GM23338 (cell line): ENCODE measurements at regions not wholly inside any gene's neighbourhood (a gene's known extent, or its start where the extent isn't known, plus 50 kb on each side); places are given as distances from the start of the nearest gene placed in this dataset.

ENCODE experiments used
- ATAC-seq: fragments of 200-7000 bp; cut with Tn5 transposase; 3 replicates; pipeline ENCODE4 v1.9.1; 2020
- DNase-seq: peaks from one replicate; pipeline ENCODE4 v3.0.0-alpha.2; 2015; ENCODE audit warnings: low spot score
- H2AFZ ChIP-seq: fragments of 200-600 bp; sonication (generic); 2 replicates; pipeline ENCODE4 v1.8.0; 2016; ENCODE audit warnings: antibody characterized with exemption, mild to moderate bottlenecking, moderate library complexity
- H3F3A ChIP-seq: fragments of 200-600 bp; sonication (generic); replicated peaks from 2 replicates; pipeline ENCODE4 v1.8.0; 2017; ENCODE audit warnings: antibody characterized with exemption, mixed run types, low read depth
- H3K27ac ChIP-seq: fragments of 200-600 bp; sonication (generic); 2 replicates; pipeline ENCODE4 v1.6.1; 2016; ENCODE audit warnings: low read depth
- H3K27me3 ChIP-seq: fragments of 200-600 bp; sonication (generic); 2 replicates; pipeline ENCODE4 v1.8.0; 2016; ENCODE audit warnings: mild to moderate bottlenecking, mixed run types, moderate library complexity; ENCODE audit not compliant: insufficient read depth
- H3K36me3 ChIP-seq: fragments of 200-600 bp; sonication (generic); 2 replicates; pipeline ENCODE4 v1.8.0; 2016; ENCODE audit warnings: mild to moderate bottlenecking; ENCODE audit not compliant: insufficient read depth
- H3K4me1 ChIP-seq: fragments of 200-600 bp; sonication (generic); 2 replicates; pipeline ENCODE4 v1.8.0; 2016; ENCODE audit warnings: mild to moderate bottlenecking, moderate library complexity; ENCODE audit not compliant: insufficient read depth
- H3K4me2 ChIP-seq: fragments of 200-600 bp; sonication (generic); 2 replicates; pipeline ENCODE4 v1.7.1; 2017; ENCODE audit warnings: mixed run types
- H3K4me3 ChIP-seq: fragments of 200-600 bp; sonication (generic); 2 replicates; pipeline ENCODE4 v1.6.1; 2016; ENCODE audit warnings: mixed run types
- H3K79me2 ChIP-seq: fragments of 200-600 bp; sonication (generic); replicated peaks from 2 replicates; pipeline ENCODE4 v1.8.0; 2017; ENCODE audit warnings: mild to moderate bottlenecking; ENCODE audit not compliant: insufficient read depth
- H3K9me2 ChIP-seq: fragments of 200-600 bp; sonication (generic); 2 replicates; pipeline ENCODE4 v1.8.0; 2017; ENCODE audit not compliant: insufficient read depth
- H4K20me1 ChIP-seq: fragments of 200-600 bp; sonication (generic); replicated peaks from 2 replicates; pipeline ENCODE4 v1.8.0; 2017; ENCODE audit warnings: mild to moderate bottlenecking; ENCODE audit not compliant: insufficient read depth
- H3K27ac Mint-ChIP-seq: 2 replicates; pipeline ENCODE4 v1.8.0; 2020; ENCODE audit warnings: inconsistent platforms, mild to moderate bottlenecking, moderate library complexity, mixed read lengths
- H3K27me3 Mint-ChIP-seq: 3 replicates; pipeline ENCODE4 v1.8.0; 2022; ENCODE audit warnings: low read depth, mild to moderate bottlenecking, moderate library complexity, mixed read lengths, inconsistent platforms; ENCODE audit not compliant: insufficient read depth, poor library complexity
- H3K36me3 Mint-ChIP-seq: 3 replicates; pipeline ENCODE4 v1.8.0; 2021; ENCODE audit warnings: low read depth, mild to moderate bottlenecking, inconsistent platforms, moderate library complexity, mixed read lengths
- H3K4me1 Mint-ChIP-seq: 3 replicates; pipeline ENCODE4 v1.8.0; 2020; ENCODE audit warnings: mild to moderate bottlenecking, inconsistent platforms, mixed read lengths
- H3K4me3 Mint-ChIP-seq: 3 replicates; pipeline ENCODE4 v1.8.0; 2021; ENCODE audit warnings: moderate library complexity, mild to moderate bottlenecking, inconsistent platforms, mixed read lengths
- H3K9me3 Mint-ChIP-seq: 3 replicates; pipeline ENCODE4 v1.8.0; 2020; ENCODE audit warnings: moderate library complexity, mild to moderate bottlenecking, inconsistent platforms, mixed read lengths
- CREB1 ChIP-seq: fragments of 250-450 bp; sonication (Bioruptor Pico); IDR thresholded peaks from 2 replicates; pipeline ENCODE4 v1.5.0; 2020; ENCODE audit warnings: low read depth, mild to moderate bottlenecking, moderate library complexity
- EZH2 ChIP-seq: fragments of 200-600 bp; sonication (generic); IDR thresholded peaks from one replicate; pipeline ENCODE4 v1.8.0; 2017; ENCODE audit warnings: antibody characterized with exemption, mild to moderate bottlenecking, low read depth; ENCODE audit not compliant: unreplicated experiment
- EZH2phosphoT487 ChIP-seq: fragments of 200-600 bp; sonication (generic); IDR thresholded peaks from one replicate; pipeline ENCODE4 v1.8.1; 2018; ENCODE audit warnings: antibody characterized with exemption; ENCODE audit not compliant: unreplicated experiment
- JUNB ChIP-seq: IDR thresholded peaks from one replicate; pipeline ENCODE4 v1.6.1; 2016; ENCODE audit warnings: antibody characterized with exemption; ENCODE audit not compliant: unreplicated experiment
- STAT1 ChIP-seq: IDR thresholded peaks from one replicate; pipeline ENCODE4 v1.6.1; 2016; ENCODE audit warnings: antibody characterized with exemption; ENCODE audit not compliant: unreplicated experiment
- ZNF114 ChIP-seq: fragments of 250-450 bp; sonication (Bioruptor Pico); IDR thresholded peaks from 2 replicates; pipeline ENCODE4 v1.5.0; 2020; ENCODE audit warnings: mild to moderate bottlenecking, moderate library complexity
- ZNF331 ChIP-seq: fragments of 250-450 bp; sonication (Bioruptor Pico); IDR thresholded peaks from 2 replicates; pipeline ENCODE4 v1.5.0; 2020; ENCODE audit warnings: low read depth, mild to moderate bottlenecking, moderate library complexity
- TF ChIP-seq, protein P1 (sequence below): IDR thresholded peaks from 2 replicates; pipeline ENCODE4 v1.6.1; 2016; ENCODE audit warnings: antibody characterized with exemption
- TF ChIP-seq, protein P2 (sequence below), 2 experiments: fragments of 200-600 bp in 1 of 2; sonication (generic) in 1 of 2; conservative IDR thresholded peaks; 2 replicates each; pipeline versions ENCODE4 v1.5.1 to v1.6.1; 2016 to 2017; ENCODE audit warnings: antibody characterized with exemption in 2 of 2, low read depth in 2 of 2, mild to moderate bottlenecking in 2 of 2, moderate library complexity in 1 of 2
- TF ChIP-seq, protein P3 (sequence below): IDR thresholded peaks from one replicate; pipeline ENCODE4 v1.6.1; 2018; ENCODE audit warnings: antibody characterized with exemption; ENCODE audit not compliant: unreplicated experiment

DNA sequence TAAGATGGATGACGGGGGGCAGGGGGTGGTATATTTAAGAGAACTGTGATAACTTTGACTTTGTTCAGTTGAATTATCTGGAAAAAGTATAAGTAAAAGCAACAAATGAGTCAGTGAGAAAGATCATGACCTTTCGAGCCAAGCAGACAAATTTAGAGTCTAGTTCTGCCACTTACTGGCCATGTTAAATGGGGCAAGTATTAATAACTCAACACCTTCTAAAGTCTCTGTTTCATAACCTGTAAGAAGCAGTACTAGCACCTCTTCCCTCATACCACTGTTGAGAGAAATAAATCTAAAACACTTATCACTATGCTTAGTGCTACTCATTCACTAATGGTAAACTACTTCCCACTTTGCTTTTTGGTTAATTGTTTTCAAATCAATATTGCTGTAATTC is 604.4 kb upstream of the LRRN3 start:
- no peaks in the 10 kb centered on the region for H3K27me3 ChIP-seq
- Mint-ChIP-seq H3K9me3 (peaks cover 11% of the 10 kb centered on the region), H3K4me1 (no peaks in the 10 kb centered on the region), H3K27ac (no peak overlapping the region), H3K36me3 (peaks cover 8% of the 10 kb centered on the region; the same call in 2 of the 3 replicates), H3K27me3 (no peaks in the 10 kb centered on the region), H3K4me3 (no peak overlapping the region)
- H3K27ac ChIP-seq, result no peak overlapping the region
- ATAC-seq, result no peak
- H3K79me2 ChIP-seq, result no peaks in the 10 kb centered on the region
- H3K4me3 ChIP-seq, result no peak overlapping the region
- no peaks in the 10 kb centered on the region for H3K4me1 ChIP-seq
- H3K36me3 ChIP-seq, result no peaks in the 10 kb centered on the region; the same call in 1 of the 2 replicates
- no peak overlapping the region for H3K4me2 ChIP-seq
- no peaks in the 10 kb centered on the region for H4K20me1 ChIP-seq
- H3K9me2 ChIP-seq, result no peaks in the 10 kb centered on the region; the same call in 1 of the 2 replicates
- no peak for TF ChIP-seq CREB1 (CRISPR knock-in tag)
- TF ChIP-seq, protein P1, sequence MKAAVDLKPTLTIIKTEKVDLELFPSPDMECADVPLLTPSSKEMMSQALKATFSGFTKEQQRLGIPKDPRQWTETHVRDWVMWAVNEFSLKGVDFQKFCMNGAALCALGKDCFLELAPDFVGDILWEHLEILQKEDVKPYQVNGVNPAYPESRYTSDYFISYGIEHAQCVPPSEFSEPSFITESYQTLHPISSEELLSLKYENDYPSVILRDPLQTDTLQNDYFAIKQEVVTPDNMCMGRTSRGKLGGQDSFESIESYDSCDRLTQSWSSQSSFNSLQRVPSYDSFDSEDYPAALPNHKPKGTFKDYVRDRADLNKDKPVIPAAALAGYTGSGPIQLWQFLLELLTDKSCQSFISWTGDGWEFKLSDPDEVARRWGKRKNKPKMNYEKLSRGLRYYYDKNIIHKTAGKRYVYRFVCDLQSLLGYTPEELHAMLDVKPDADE, result no peak
- no peak for TF ChIP-seq EZH2phosphoT487
- no peak for TF ChIP-seq STAT1
- TF ChIP-seq ZNF114, result no peak
- TF ChIP-seq ZNF331, result no peak
- no peak for TF ChIP-seq JUNB
- TF ChIP-seq EZH2, result no peak
- TF ChIP-seq, protein P2, sequence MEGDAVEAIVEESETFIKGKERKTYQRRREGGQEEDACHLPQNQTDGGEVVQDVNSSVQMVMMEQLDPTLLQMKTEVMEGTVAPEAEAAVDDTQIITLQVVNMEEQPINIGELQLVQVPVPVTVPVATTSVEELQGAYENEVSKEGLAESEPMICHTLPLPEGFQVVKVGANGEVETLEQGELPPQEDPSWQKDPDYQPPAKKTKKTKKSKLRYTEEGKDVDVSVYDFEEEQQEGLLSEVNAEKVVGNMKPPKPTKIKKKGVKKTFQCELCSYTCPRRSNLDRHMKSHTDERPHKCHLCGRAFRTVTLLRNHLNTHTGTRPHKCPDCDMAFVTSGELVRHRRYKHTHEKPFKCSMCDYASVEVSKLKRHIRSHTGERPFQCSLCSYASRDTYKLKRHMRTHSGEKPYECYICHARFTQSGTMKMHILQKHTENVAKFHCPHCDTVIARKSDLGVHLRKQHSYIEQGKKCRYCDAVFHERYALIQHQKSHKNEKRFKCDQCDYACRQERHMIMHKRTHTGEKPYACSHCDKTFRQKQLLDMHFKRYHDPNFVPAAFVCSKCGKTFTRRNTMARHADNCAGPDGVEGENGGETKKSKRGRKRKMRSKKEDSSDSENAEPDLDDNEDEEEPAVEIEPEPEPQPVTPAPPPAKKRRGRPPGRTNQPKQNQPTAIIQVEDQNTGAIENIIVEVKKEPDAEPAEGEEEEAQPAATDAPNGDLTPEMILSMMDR (conservative IDR thresholded peaks at IDR 0.05; ENCODE audit: low read depth in 2 of 2), result no peak
- TF ChIP-seq, protein P3, sequence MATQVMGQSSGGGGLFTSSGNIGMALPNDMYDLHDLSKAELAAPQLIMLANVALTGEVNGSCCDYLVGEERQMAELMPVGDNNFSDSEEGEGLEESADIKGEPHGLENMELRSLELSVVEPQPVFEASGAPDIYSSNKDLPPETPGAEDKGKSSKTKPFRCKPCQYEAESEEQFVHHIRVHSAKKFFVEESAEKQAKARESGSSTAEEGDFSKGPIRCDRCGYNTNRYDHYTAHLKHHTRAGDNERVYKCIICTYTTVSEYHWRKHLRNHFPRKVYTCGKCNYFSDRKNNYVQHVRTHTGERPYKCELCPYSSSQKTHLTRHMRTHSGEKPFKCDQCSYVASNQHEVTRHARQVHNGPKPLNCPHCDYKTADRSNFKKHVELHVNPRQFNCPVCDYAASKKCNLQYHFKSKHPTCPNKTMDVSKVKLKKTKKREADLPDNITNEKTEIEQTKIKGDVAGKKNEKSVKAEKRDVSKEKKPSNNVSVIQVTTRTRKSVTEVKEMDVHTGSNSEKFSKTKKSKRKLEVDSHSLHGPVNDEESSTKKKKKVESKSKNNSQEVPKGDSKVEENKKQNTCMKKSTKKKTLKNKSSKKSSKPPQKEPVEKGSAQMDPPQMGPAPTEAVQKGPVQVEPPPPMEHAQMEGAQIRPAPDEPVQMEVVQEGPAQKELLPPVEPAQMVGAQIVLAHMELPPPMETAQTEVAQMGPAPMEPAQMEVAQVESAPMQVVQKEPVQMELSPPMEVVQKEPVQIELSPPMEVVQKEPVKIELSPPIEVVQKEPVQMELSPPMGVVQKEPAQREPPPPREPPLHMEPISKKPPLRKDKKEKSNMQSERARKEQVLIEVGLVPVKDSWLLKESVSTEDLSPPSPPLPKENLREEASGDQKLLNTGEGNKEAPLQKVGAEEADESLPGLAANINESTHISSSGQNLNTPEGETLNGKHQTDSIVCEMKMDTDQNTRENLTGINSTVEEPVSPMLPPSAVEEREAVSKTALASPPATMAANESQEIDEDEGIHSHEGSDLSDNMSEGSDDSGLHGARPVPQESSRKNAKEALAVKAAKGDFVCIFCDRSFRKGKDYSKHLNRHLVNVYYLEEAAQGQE, result no peak
- no peak overlapping the region for H2AFZ ChIP-seq
- DNase-seq, result no peak
- no peaks in the 10 kb centered on the region for H3F3A ChIP-seq
